ENCODE measurements at regions not wholly inside any gene's neighbourhood (a gene's known extent, or its start where the extent isn't known, plus 50 kb on each side); places are given as distances from the start of the nearest gene placed in this dataset.
"Not testable (repeated sequence)": the region's sequence is repeated elsewhere in the genome, so short reads cannot be mapped to it uniquely, and the experiment has no call there.

GRCh38 chr7:20839196-20839735 is 52.6 kb upstream of the SP8 start:
- intact Hi-C loops (cut with DNase I) = no loop called here
- ATAC-seq (no peak), DNase-seq (ENCODE audit: low spot score) (no peak)

- ATAC-seq = no peak
- no peak for DNase-seq (ENCODE audit: low spot score)
- intact Hi-C loops (cut with DNase I) = no loop called here
Observed at GRCh38 chr7:20839987-20840386, 53.3 kb upstream of the SP8 start.

- no peak for DNase-seq (ENCODE audit: low spot score)
- intact Hi-C loops (cut with DNase I) = no loop called here
- no peak for ATAC-seq
Observed at GRCh38 chr7:20846791-20847190, 60.1 kb upstream of the SP8 start.

GRCh38 chr7:20858951-20859350 is 72.3 kb upstream of the SP8 start:
- ATAC-seq (no peak), DNase-seq (ENCODE audit: low spot score) (no peak)
- intact Hi-C loops (cut with DNase I) = no loop called here

- no peak for ATAC-seq
- intact Hi-C loops (cut with DNase I) = no loop called here
- no peak for DNase-seq (ENCODE audit: low spot score)
Observed at GRCh38 chr7:20861468-20861867, 74.8 kb upstream of the SP8 start.

- intact Hi-C loops (cut with DNase I) = no loop called here
- DNase-seq (ENCODE audit: low spot score) (no peak), ATAC-seq (no peak)
Observed at GRCh38 chr7:20862554-20862953, 75.9 kb upstream of the SP8 start.

- no peak for ATAC-seq
- DNase-seq (ENCODE audit: low spot score) = no peak
- intact Hi-C loops (cut with DNase I) = loop anchor here (2.0 kb wide), 1 partner anchor 25 kb away; no protein-coding TSS in a partner anchor
Observed at GRCh38 chr7:20864221-20864620, 77.5 kb upstream of the SP8 start.

GRCh38 chr7:20865684-20866083 is 79.0 kb upstream of the SP8 start:
- DNase-seq (ENCODE audit: low spot score) = no peak
- ATAC-seq = no peak
- intact Hi-C loops (cut with DNase I) = loop anchor here (2.0 kb wide), 1 partner anchor 23 kb away; no protein-coding TSS in a partner anchor

- ATAC-seq = no peak
- no peak for DNase-seq (ENCODE audit: low spot score)
- intact Hi-C loops (cut with DNase I) = no loop called here
Observed at GRCh38 chr7:20870977-20871376, 84.3 kb upstream of the SP8 start.

- ATAC-seq (no peak), DNase-seq (ENCODE audit: low spot score) (no peak)
- intact Hi-C loops (cut with DNase I) = no loop called here
Observed at GRCh38 chr7:20892776-20893175, 106.1 kb upstream of the SP8 start.

- intact Hi-C loops (cut with DNase I) = no loop called here
- no peak for ATAC-seq
- DNase-seq (ENCODE audit: low spot score) = no peak
Observed at GRCh38 chr7:20894806-20895205, 108.1 kb upstream of the SP8 start.

- ATAC-seq (no peak), DNase-seq (ENCODE audit: low spot score) (no peak)
- intact Hi-C loops (cut with DNase I) = no loop called here
Observed at GRCh38 chr7:20895563-20895962, 108.9 kb upstream of the SP8 start.

- no peak for DNase-seq (ENCODE audit: low spot score)
Observed at GRCh38 chr7:20896996-20897395, 110.3 kb upstream of the SP8 start.

GRCh38 chr7:20906801-20907453 is 120.2 kb upstream of the SP8 start:
- DNase-seq (ENCODE audit: low spot score) (no peak), ATAC-seq (no peak)
- intact Hi-C loops (cut with DNase I) = no loop called here

More at GRCh38 chr7:20896996-20897395, 110.3 kb upstream of the SP8 start:
- intact Hi-C loops (cut with DNase I) = no loop called here
- ATAC-seq = no peak

GRCh38 chr7:20911081-20911480 is 124.4 kb upstream of the SP8 start:
- no peak for ATAC-seq

GRCh38 chr7:20913853-20914252 is 127.2 kb upstream of the SP8 start:
- ATAC-seq = no peak
- intact Hi-C loops (cut with DNase I) = no loop called here
- no peak for DNase-seq (ENCODE audit: low spot score)

More at GRCh38 chr7:20911081-20911480, 124.4 kb upstream of the SP8 start:
- intact Hi-C loops (cut with DNase I) = no loop called here
- no peak for DNase-seq (ENCODE audit: low spot score)

GRCh38 chr7:20916311-20916710 is 129.6 kb upstream of the SP8 start:
- DNase-seq (ENCODE audit: low spot score) (no peak), ATAC-seq (no peak)
- intact Hi-C loops (cut with DNase I) = no loop called here

- intact Hi-C loops (cut with DNase I) = no loop called here
- DNase-seq (ENCODE audit: low spot score) = no peak
- ATAC-seq = no peak
Observed at GRCh38 chr7:20917603-20918002, 130.9 kb upstream of the SP8 start.

- intact Hi-C loops (cut with DNase I) = no loop called here
- ATAC-seq (no peak), DNase-seq (ENCODE audit: low spot score) (no peak)
Observed at GRCh38 chr7:20918156-20918555, 131.5 kb upstream of the SP8 start.

- intact Hi-C loops (cut with DNase I); ATAC-seq; DNase-seq (ENCODE audit: low spot score): not testable (repeated sequence)
Observed at GRCh38 chr7:20927178-20927577, 140.5 kb upstream of the SP8 start.

- intact Hi-C loops (cut with DNase I) = no loop called here
- no peak for DNase-seq (ENCODE audit: low spot score)
- no peak for ATAC-seq
Observed at GRCh38 chr7:20927976-20928375, 141.3 kb upstream of the SP8 start.
